Activated CD4-positive, CD25-positive, alpha-beta regulatory T cell treated with anti-CD3 and anti-CD28 coated beads, Interleukin-2, amount 50 U/mL, for 24 hours (primary cell): ENCODE measurements at regions not wholly inside any gene's neighbourhood (a gene's known extent, or its start where the extent isn't known, plus 50 kb on each side); places are given as distances from the start of the nearest gene placed in this dataset.
A peak's percentile ranks its signal among the peaks of the same experiment; 100 is the strongest.

Source experiments
- ATAC-seq, 2 donors: fragments of 150-1000 bp; cut with Tn5 transposase; one replicate each; pipeline ENCODE4 v1.10.0; 2021; ENCODE audit warnings: mild to moderate bottlenecking in 1 of 2, moderate library complexity in 1 of 2

DNA sequence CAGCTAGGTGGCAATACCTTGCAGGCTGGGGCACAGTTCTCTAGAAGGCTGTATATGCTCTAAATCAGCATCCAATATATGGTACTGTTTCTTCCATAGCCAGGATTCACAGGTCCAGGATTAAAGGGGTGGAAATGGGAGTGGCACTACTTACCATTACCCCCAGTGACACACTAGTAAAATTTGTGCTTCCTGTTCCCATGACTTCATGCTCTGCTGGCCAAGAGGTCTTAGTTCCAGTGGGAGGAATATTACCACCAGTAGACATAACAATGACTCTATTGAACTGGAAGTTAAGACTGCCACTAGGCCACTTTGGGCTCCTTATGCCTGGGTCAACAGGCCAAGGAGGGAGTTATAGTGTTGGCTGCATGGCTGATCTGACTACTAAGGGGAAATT is 174.3 kb upstream of the TNFAIP3 start:
- ATAC-seq: no peak

DNA sequence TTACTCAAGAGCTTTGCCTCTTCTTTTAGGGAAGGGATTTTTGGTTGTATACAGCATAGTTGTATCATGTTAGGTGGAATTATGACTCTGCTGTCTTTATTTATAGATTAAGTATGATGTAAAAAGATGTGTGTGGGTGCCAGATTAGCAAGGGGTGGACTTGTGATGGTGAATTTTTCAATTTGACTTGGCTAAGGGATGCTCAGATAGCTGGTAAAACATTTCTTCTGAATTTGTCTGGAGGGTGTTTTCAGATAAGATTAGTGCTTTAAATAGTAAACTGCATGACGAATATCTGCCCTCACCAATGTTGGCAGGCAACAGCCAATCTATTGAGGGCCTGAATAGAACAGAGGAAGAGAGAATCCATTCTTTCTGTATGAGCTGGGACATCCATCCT is 173.3 kb upstream of the TNFAIP3 start:
- peak; percentile 61 to 72 for ATAC-seq

DNA sequence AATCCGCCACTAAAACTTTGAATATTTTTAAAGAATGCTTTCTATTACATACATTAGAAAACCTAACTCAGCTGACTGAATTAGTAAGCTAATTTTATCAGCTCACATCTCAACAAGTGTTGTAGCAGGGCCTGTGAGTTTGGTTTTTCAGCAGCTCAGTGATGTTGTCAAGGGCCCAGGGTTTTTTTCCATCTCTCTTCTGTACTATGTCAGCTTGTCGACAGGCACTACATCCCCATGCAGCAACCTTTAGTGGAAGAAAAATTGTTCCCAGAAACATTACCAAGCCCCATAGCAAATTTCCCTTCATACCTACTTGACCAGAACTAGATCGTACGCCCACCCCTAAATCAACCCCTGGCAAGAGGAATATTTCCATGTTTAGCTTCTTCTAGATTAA is 170.3 kb upstream of the TNFAIP3 start:
- no peak for ATAC-seq

DNA sequence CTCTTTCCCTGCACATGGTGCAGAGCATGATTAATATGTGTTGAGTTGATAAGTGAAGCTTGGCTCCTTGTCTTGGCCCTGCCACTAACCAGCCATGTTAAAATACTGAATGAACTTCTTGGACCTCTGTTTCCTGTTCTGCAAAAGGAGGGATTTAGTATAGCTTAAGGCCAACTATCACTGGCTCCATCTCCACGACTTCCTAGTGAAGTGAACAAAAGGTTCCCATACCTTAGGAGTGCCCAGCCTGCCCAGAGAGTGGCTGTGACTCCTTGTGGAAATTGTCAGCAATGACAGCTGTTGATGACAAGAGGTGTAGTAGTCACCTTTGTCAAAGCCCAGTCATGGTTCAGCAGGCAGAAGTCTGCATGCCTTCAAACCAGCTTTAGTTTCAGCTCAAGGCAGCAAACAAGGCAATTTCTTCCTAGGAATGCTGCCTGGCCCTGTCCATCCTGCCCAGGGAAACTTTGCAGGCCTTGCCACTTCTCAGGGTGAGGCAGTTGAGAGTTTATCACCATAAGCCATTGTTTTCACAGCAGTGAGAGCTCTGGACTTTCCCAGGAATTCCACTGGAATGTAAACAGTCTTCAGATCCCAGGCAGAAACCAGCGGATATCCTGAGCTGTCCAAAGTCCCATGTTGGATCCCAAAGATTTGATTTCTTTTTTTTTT is 169.7 kb upstream of the TNFAIP3 start:
- ATAC-seq: peak; percentile 26 to 52

DNA sequence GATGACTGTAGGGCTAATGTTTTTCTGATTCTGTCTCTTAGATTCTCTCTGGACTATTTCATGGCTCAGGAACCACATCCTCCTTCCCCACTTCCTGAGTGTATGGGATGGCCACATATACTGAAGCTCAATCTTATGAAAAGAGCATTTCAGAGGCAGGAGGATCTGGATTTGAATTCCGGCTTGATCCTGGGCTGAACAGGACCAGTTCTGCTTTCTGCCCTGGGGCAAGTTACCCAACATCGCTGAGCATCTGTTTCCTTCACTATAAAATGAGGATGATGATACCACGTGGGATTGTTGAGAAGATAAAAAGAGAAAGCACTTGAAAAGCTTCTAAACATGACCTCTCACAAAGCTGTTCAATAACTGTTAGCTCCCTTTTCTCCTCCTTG is 168.4 kb upstream of the TNFAIP3 start:
- peak; percentile 2 to 6 for ATAC-seq

DNA sequence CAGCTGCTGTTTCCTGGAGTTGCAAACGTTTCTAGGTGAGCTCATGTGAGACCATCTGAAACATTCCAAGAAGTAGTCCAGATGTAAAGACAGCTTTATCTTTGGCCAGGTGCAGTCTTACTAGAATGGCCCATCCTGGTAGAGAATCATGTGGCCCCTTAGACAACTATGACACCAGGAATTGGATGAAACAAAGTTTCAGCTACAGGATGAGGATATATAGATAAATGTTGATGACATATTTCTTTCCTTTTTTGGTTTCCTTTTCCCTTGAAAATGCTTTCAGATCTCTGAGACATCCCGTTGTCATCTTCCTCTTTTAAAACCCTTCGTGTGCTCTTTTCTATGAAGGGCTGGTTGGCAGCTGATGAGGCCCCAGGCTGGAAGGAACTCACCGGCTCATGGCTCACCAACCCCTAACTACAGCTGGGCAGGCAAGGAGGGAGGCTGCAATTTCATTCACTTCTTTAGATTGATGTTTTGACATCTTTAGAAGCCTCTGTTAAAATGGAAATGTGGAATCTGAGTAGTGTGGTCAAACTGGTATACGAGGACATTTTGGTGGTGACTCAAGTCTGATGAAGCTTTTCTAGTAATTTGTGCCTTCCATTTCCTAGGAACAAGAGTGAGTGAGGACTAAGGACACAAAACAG is 167.9 kb upstream of the TNFAIP3 start:
- peak; percentile 78 to 81 for ATAC-seq

DNA sequence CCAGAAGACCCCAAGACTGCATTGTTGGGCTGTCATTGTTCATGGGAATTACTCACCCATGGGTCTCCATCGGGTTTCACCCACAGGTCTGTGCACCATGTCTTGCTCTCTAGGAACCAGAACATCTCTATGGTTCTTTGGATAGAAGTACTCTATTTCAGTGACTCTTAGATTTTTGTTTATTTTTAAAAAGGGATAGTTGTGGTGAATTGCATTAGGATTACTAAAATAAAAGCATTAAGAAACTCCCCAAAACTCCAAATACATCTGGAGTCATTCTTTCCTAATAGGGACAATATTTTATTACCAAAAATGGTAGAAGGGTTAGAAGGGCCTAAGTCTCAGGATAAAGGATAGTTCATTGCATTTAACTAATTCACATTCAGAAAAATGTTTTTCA is 166.9 kb upstream of the TNFAIP3 start:
- no peak for ATAC-seq

DNA sequence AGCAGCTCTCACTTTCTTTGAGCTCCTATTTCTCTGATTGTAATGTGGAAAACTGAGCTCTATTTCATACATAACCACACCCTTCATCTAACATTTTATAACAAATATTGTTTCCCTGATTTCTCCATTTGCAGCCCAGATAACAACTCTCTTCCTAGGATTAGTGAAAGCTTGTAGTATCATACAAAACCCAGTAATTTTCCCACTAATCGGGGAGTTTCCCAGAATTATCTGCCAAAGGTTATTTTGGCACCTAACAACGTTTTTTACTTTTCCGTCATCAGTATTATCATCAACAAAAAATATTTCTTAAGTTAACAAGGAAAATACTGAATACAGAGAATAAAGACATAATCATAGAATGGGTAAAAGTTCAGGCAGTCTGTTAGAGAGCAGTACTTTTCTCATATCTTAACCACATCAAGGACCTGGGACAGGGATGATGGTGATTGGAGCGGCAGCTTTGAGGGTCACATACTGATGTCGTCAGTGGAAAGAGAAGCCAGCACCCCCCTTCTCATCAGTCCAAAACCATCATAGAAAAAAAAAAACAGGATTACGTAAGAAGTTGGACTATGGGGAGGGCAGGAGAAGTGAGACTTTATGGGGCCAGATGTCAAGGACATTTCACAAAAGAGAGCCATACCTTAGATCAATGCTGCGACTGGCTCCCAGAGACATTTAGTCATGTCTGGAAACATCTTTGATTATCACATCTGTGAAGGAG is 166.1 kb upstream of the TNFAIP3 start:
- ATAC-seq: no peak

DNA sequence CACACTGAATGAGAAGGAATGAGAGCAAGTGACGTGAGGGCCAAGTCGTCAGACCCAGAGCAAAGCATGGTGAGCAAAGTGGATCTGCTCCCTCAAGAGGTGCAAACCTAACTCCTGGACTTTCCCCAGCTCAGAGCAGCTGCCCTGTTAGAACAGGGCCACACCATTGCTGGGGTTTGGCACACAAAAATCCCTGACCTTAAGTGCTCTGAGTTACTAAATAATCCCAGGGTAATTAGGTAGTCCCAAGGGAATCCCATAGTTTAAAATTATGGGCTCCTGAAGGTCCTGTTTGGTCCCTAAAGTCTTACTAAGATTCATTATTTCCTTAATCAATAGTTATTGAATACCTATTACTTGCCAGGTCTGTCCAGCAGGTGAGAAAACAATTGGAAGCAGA is 165.1 kb upstream of the TNFAIP3 start:
- ATAC-seq: no peak

DNA sequence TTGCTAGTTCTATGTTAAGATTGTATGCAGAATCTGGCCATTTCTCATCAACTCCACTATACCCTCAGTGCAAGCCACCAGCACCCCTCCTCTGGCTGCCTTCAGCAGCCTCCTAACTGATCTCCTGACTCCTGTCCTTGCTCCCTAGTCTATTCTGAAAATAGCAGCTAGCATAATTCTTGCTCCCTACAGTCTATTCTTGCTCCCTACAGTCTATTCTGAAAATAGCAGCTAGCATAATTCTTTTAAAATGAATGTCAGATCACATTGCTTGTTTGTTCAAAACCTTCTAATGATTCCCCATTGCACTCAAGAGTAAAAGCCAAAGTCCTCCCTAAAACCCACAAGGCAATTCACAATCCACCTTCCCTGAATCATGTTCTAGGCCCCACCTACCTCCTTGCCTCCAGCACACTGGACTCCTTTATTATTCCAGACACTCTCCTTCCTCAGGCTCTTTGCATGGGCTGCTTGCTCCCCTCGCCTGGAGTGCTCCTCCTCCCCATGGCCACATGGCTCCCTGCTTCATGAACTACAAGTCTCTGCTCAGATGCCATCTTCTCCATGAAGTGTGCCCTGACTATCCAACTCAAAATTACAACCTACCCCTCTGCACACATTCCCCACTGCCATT is 164.2 kb upstream of the TNFAIP3 start:
- no peak for ATAC-seq

DNA sequence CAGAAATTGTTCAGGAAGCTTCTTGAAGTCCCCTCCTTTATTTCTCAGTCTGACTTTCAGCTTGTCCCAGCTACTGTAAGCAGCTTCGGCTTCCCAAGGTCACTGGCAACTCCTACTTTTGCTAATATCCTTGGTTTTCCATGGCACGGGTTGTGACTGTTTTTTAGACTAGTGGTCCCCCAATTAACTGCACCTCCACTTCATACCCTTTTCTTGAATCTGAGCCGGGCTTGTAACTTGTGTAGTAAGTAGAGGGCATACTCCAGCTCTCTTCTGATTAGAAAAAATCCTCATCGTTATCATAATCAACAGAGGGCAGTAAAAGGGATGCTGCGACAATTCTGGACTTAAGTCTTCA is 162.3 kb upstream of the TNFAIP3 start:
- ATAC-seq: no peak

DNA sequence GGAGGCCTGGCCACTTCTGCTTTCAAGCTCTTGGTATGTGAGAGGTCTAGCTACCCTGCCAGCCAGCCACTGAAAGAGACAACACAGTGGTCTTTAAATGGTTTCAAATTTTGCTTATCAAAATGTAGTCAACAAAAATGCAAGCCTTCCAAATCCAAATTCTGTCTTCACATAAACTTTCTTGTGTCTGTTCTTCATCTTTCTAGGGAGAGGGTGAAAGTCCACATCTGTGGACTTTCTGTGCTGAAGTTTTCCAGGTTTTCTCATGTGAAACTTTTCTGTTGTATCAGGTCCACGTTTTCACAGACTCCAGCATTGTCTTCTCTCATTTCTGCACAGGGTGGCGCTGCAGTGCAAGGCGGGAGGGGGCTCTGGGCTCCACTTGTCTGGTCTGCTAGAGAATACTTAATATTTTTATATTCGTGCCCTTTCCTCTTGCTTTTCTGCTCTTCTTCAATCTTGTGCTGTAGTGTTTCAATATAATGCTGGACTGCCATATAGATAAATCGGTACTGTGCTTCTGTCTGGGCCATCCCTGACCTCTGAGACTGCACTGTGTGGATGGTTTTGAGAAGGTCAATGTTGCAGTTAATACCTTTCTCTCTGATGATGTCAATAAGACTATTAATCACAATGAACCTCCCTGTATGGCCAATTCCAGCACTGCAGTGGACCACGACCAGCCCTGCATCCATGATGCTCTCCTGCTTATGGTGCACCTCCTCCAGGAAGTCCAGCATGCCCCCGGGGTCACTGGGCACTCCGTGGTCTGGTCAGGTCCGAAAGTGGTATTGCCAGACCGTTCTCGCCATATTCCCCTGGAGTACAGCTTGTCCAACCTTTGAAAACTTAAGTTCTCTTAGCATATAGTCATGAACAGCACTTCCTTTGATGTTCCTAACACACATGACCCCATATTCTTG is 161.6 kb upstream of the TNFAIP3 start:
- peak; percentile 37 to 46 for ATAC-seq

DNA sequence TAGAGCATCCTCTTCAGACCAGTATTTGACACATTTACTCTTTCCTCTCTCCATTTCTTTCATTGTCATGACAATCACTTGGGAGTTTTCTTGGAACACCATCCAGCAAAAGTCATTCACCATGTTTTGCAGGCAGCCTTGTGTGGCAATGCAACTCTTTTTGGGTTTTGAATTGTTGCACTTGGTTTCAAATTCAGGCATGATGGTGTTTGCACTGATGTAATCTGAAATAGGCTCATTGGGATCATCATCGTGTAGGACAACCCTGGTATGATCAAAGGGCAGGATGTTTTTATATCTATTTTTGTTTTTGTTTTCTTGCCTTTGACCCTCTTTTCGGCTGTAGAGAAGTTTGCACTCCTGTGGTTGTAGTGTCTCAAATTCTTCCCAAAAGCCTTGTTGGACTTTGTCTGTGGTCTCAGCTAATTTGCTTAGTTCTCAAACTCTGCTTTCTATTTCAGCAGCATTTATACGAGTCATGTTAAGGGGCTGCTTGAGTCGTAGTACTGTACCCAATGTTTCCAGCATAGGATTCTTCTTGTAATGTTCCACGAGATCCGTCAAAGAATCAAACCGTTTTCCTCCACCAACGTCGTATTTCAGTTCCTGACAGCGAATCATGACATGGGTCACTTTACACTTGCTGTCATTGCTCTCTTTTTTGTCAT is 160.8 kb upstream of the TNFAIP3 start:
- no peak for ATAC-seq

DNA sequence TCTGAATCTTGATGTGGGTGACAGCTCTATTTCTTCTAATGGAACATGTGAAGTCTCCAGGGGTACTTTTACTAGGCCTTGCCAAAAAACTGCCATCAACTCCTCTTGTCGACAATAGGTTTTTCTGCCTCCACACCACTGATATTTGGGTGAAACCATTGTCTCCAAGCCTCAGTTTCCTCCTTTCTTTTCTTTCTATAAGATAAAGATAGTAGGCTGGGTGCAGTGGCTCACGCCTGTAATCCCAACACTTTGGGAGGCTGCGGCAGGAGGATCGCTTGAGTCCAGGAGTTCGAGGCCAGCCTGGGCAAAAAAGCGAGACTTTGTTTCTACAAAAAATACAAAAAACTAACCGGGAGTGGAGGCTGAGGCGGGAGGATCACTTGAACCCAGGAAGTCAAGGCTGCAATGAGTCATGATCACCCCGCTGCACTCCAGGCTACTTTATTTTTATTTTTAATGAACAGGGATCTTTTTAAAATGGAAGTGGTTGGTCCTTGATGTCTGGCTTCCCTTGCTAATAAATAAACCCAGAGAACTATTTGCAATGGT is 159.9 kb upstream of the TNFAIP3 start:
- ATAC-seq: no peak

DNA sequence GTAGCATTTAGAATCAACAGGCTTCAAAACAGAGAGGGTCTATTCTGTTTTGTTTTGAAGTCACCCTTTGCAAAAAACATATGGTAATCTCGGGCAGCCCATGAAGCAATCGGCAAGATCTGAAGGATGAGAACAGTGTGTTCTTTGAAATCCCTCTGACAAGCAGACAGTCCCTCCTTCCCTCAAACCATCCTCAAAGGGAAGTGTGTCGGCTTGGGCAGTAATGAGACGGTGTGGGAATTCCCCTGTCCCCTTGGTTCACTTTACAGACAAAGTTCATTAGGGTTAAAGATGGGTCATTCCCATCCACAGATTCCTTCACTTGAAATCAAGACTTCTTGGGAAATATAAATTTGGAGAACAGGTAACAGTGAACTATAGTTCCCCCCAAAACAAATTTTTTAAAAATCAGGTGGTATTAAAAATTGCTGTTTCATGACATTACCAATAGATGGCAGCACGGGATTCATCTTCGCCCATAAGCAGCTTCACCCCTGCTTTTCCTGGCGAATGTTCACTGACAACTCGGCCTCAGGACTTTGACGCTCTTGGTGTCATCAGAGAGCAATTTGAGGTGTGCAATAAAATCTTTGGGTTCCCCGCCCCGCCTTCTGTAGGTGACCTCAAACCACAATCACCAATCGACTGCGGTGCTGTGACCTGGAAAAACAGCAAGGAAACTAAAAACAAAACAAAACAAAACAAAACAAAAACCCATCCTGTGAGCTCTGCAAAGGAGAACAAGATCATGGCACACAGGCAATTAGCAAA is 159.3 kb upstream of the TNFAIP3 start:
- peak; percentile 52 to 59 for ATAC-seq

DNA sequence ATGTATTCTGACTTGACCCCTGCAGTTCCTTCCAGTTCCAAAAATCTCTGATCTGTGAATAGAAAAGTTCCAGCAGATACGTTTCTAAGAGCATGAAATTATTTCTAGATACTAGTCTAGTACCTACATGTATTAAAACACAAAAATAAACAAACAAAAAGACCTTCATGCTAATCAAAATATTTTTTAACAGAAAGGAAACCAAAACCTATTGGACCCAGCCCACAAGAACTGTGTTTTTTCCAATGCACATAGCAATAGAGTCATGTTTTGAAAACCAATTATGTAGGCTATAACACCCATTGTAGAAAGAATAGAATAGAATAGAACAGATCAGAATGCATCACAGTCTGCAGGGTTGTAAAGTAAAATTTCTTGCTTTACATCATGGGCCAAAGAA is 158.6 kb upstream of the TNFAIP3 start:
- ATAC-seq: peak in 1 of 2 donors; percentile 34

DNA sequence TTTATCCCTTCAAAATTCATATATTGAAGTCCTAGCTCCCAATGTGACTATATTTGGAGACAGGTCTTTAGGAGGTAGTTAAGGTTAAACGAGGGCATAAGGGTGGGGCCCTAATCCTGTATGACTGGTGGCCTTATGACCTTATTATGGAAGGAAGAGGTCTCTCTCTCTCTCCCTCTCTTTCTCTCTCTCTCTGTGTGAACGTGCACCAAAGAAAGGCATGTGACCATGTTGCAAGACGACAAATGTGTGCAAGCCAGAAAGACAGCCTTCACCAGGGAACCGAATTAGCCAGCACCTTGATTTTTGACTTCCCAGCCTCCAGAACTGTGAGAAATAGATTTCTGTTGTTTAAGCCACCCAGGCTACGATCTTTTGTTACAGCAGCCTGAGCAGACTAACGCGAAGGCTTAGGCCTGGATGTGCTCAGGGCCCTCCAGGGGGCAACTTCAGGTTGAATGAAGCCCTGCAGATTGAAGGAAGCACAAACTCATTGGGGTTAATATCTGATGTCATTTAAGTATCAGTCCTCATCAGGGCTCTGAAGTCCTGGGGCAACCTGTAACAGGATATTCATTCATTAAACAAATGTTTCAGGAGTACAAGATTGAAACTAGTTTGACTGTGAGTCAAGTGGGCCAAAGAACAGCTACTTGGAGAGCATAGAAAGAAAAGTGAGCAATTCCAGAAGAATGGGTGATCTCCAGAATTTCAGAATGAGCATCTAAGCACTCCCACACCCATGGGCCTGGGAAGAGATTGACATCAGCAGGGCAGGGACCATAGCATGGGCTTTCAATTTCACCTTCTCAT is 157.4 kb upstream of the TNFAIP3 start:
- ATAC-seq: peak; percentile 35 to 47

DNA sequence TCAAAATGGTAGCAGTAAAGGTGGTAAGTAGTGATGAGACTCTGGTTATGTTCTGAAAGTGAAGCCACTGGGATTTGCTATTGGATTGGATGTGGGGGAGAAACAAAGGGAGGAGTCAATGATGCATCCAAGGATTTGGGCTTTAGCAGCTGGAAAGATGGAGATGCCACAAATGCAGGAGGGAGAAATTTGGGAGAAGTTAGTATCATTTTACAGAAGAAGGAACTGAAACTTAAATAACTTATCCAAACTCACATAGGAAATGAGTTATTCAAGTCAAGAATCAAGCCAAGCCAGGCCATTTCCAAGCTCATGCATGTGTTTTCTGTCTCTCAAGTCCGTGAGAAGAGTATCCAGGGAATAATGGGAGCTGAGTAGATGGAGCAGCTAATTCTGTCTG is 155.1 kb upstream of the TNFAIP3 start:
- ATAC-seq: no peak

DNA sequence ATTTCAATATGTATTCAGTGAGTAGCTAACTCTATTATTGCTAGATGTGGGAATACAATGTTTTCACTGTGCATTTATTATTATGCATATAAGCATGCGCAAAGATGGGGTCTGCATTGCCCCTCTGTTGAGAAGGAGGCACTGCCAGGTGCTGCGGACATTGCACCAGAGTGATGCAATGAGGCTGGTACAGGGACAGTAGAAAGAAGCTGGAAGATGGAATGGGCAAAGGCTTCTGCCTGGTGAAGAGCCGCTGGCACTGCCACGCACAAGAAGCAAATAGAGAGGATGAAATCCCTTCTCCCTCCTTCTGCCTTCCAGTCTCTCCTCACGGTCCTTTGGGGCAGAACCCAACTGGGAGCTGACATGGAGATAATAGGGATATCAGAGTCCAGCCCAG is 154.5 kb upstream of the TNFAIP3 start:
- ATAC-seq: no peak

DNA sequence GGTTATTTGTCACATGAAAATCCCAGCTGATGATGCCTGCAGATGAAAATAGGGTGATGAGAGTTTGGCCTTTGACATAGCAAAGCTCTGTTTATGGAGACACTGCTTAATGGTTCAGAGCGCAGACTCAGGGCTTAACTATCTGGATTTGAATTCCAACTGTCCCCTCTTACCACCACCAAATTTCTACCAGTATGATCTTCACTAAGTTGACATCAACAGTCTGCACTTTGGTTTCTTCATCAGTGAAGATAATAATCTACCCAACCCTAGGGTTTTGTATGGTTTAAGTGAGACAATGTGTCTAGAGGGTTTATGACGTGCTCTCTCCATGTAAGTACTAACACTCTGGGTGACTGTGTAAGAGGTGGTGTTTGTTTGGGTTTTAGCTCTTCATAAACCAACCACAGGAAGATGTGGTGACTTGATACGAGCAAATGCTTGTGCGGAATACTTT is 151.4 kb upstream of the TNFAIP3 start:
- peak; percentile 85 to 92 for ATAC-seq
